NOMO-1 (cell line): ENCODE measurements at regions not wholly inside any gene's neighbourhood (a gene's known extent, or its start where the extent isn't known, plus 50 kb on each side); places are given as distances from the start of the nearest gene placed in this dataset.

ENCODE experiments used
- DNase-seq, 2 experiments: peaks; one replicate each; lab custom pipeline; 2025; ENCODE audit not compliant: unreplicated experiment in 2 of 2; lab: John Stamatoyannopoulos, UW

GRCh38 chr1:34590211-34590623, 164.6 kb upstream of the GJB5 start:
- DNase-seq, result no peak

DNA sequence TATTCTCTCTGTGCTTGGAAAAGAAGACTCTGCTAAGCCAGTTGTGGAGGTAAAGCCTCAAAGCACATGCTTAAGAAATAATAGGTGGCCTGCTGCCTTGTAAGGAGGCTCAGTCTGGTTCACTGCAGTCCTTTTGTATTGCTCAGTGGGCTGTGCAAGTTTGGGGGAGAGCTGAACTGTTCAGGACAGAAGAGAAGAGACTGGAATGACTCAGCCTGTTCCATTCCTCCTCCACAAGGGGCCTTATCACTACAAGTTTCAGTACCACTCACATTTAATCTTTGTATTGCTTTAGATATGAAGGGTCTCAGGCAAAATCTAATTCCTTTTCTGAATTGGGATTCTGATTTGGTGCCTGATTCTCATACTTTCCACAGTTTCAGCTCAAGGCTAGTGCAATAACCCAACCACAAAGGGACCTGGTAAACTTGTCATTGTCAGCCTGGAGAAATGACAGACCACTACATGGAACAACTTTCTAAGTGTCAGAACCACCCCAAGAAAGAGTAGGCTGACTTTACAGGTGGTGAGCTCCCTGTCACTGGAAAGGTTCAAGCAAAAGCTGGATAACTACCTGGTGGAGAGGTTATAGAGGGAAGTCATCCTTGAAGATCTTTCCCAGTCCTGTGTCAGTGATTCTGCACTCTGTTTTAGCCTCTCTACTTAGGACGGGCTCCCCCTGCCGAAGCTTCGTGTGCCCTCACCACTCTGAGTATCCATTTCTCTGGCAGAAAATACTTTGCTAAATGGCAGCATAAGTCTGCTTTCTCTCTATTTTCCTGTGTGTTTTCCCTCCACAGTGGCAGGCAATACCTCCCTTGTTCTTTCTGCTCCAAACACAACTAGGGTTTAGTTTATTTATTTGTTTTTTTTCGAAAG, 162.9 kb upstream of the GJB5 start:
- no peak for DNase-seq

DNA sequence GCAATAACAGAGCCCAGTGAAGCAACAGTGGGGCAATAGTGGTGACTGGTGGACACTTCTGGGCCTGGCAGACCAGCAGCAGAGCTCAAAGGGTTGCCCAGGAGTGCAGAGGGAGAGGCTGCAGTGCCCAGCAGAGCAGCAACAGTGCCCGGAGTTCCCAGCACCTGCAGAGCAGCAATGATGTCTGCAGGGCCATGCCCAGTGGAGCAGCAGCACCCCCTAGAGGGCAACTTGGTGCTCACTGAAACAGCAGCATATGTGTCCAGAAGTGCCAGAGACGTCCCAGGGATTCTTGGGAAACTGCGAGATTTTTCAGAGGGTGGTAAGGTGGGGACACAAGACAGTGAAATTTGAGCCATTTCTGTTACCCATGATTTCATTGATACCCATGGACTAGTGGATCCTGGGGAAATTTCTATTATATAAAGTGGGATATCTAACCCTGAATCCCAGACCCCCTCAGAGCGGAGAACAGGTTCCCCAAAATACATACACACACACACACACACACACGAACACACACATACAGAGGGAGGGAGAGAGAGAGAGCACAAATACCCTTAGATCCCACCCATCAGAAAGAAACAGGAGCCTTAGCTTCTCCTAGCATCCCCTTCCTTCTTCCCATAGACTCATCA, 156.9 kb upstream of the GJB5 start:
- DNase-seq, result peak in 1 of 2 experiments; percentile 20

GRCh38 chr1:34602907-34603306, 151.9 kb upstream of the GJB5 start:
- no peak for DNase-seq

DNA sequence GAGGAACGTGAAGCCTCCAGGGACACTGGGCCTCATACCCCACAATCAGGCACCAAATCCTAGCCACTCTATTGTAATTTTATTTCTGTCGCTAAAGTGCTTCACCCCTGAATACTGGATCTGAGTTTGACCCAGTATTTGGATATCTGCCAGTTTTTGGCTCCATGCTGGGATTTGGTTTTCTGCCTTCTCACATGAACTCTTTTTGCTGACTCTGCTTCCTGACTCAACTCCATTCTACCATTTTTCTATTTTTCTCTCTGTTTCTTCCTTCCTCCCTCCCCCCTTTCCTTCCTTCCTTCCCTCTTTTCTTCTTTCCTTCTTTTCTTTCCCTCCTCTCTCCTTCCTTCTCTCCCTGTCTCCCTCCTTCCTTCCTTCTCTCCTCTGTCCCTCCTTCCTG, 151.3 kb upstream of the GJB5 start:
- no peak for DNase-seq

DNA sequence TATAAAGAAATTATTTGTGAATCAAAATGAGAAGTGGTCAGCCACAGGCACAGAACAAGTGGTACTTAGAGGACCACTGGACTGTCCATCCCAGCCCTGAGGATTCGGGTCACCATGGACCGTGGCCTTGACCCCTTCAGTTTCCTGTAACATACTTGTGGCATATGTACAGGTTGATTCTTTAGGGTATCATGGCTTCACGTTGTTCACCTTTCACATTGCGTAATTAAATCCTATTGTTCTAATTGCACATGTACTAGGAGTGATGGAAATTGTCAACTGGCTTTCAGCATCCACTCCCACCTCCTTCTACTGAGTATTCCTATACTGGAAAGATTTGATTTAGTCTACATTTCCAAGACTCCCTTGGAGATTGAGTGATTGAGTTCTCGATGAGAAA, 148.3 kb upstream of the GJB5 start:
- DNase-seq, result no peak

GRCh38 chr1:34610063-34610462, 144.8 kb upstream of the GJB5 start:
- no peak for DNase-seq

GRCh38 chr1:34611571-34611970, 143.3 kb upstream of the GJB5 start:
- DNase-seq, result no peak

DNA sequence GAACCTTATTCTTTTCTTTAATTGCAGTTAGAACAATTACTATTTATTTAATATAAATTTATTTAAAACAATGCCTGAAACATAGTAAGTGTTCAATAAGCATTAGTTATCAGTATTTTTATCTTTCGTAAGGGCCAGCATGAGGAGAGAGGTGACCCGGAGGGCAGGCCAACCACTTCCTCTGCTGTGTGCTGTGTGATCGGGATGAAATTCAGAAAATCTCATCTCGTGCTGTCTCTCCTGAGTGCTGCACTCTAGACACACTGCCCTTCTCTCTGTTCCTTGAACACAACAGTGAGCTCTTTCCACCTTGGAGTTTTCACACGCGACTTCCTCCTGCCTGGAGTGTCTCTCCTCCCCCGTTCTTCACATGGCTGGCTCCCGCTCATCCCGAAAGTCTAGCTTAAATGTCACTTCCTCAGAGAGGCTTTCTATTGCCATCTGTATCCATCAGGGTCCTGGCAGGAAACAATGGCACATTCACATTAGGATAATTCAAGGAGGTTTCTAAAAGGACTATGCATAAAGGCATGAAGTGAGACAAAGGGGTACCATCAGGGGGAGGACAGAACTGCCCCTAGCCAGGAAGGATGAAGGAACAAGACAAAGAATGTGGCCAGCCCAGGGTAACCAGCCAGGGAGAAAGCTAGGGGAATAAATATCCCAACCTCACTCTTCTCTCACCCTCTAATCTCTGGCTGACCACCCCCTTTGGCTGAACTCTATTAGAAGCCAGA, 142.6 kb upstream of the GJB5 start:
- no peak for DNase-seq

DNA sequence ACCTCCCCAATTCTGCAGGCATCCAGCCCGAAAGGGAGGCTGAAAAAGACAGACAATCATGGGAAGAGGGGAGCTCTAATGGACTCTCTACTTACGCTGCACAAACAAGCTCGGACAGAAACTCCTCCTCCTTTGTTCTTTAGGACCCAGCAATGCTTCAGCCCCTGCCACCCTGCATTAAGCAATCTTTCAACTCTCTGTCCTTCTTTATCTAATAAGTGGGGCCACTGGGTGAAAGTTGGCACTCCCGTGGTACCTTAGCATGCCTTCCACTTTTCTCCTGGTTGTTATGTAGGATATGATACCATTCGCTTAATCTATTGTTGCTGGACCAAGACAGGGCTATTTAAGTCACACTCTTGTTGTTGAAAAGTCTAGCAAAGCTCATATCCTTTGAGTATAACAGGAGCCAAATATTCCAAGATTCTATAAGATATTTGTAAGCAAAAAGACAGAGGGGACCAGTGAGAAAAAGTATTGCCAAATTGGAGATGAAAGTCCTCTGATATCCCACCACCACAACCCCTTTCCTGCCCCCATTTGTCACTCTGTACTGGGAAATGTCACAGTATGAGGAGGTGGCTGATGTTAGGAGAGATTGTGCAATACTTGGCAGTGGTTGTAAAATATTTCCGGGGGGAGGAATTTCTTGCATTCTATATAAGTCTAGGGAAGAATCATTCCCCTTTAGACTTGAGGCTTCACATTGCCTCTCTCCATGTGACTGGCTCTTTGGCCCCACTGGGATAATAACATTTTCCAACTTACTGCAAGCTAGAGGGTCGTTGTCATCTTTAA, 137.3 kb upstream of the GJB5 start:
- DNase-seq, result no peak

GRCh38 chr1:34618381-34618780, 136.5 kb upstream of the GJB5 start:
- no peak for DNase-seq

DNA sequence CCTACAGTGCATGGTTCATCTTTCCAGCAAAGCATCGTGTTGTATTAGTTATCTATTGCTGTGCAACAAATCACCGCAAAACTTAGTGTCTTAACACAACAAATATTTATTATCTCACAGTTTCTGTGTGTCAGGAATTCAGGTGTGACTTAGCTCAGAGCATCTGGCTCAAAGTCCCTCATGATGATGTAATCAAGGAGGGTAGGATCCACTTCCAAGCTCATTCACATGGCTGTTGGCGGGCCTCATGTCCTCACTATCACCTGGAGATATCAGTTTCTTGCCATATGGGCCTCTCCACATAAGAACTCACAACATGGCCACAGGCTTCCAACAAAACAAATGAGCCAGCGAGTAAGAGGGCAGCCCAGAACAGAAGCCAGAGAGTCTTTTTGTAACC, 135.6 kb upstream of the GJB5 start:
- DNase-seq, result no peak

GRCh38 chr1:34621916-34622315, 132.9 kb upstream of the GJB5 start:
- no peak for DNase-seq

GRCh38 chr1:34625521-34626015, 129.3 kb upstream of the GJB5 start:
- no peak for DNase-seq

- no peak for DNase-seq
These were observed 127.2 kb upstream of the GJB5 start for GRCh38 chr1:34627465-34628240.

DNA sequence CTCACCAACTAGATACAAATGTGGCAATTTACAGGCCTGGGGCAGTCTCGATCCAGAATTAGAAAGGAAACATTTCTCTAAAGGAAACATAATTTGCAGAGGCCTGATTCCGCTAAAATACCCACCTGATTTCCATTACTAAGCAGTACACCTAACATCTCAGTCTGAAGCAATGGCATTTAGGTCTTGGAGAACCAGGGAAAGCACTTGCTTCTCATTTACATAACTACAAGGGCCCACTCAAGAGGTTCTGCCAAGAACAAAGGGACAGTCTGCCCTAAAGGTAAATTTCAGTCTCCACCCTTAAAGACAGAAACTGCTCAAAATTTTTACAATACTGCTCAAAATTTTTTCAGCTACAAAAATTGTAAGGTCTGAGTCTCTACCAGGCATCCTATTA, 123.7 kb upstream of the GJB5 start:
- no peak for DNase-seq

GRCh38 chr1:34639701-34640100, 115.1 kb upstream of the GJB5 start:
- no peak for DNase-seq

GRCh38 chr1:34640654-34641401, 114.0 kb upstream of the GJB5 start:
- DNase-seq, result no peak

DNA sequence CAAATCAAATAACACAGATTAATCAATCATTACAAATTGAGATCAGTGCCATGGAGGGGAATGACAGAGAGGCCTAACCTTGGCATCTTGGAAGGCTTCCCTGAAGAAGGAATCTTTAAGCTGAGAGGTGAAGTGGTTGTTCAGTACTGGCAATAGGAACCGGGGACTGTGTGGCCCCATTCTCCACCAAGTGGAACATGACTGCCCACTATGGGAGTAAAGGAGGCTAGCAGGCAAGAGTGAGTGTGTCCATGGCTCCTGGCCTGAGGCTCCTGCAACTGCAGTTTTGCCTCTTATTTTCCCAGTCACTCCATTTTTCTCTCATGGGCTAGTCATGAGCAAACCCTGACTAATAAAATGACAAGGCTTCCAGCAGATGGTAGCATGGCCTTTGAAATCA, 112.2 kb upstream of the GJB5 start:
- no peak for DNase-seq
